SK-N-SH (cell line): ENCODE measurements at regions not wholly inside any gene's neighbourhood (a gene's known extent, or its start where the extent isn't known, plus 50 kb on each side); places are given as distances from the start of the nearest gene placed in this dataset.

Experiments used
- CTCF ChIA-PET: fragments of 300-600, 350-600 bp; formaldehyde crosslinking; extraction: SDS; loops from one replicate; lab custom pipeline; 2021; lab: Yijun Ruan, JAX
- POLR2A ChIA-PET: fragments of 350-600 bp; sonication (Branson Sonifier 250); formaldehyde crosslinking; extraction: SDS; loops from one replicate; lab custom pipeline; 2020; ENCODE audit warnings: antibody characterized with exemption, inconsistent platforms; lab: Yijun Ruan, JAX
- DNase-seq: peaks from one replicate; pipeline ENCODE4 v3.0.0; 2012
- H2AFZ ChIP-seq: fragments of 200-600 bp; sonication (generic); 2 replicates; pipeline ENCODE4 v1.8.1; 2016; ENCODE audit warnings: antibody characterized with exemption, mild to moderate bottlenecking, low read depth
- H3F3A ChIP-seq: fragments of 200-600 bp; sonication (generic); replicated peaks from 2 replicates; pipeline ENCODE3; 2016; ENCODE audit warnings: antibody characterized with exemption, mild to moderate bottlenecking; ENCODE audit not compliant: insufficient read depth
- H3K27ac ChIP-seq, 2 experiments: fragments of 200-500 bp in 1 of 2; fragments of 200-600 bp in 1 of 2; sonication (Bioruptor generic) in 1 of 2; sonication (generic), shearing (Covaris generic) in 1 of 2; 2 replicates each; pipeline versions ENCODE4 v1.5.1 to v1.6.1; 2014 to 2016; ENCODE audit warnings: low read depth in 2 of 2, inconsistent platforms in 1 of 2, low read length in 1 of 2, mild to moderate bottlenecking in 1 of 2, mixed read lengths in 1 of 2
- H3K27me3 ChIP-seq: fragments of 200-600 bp; sonication (generic), shearing (Covaris generic); 2 replicates; pipeline ENCODE4 v1.6.1; 2016; ENCODE audit warnings: mixed run types; ENCODE audit not compliant: insufficient read depth
- H3K36me3 ChIP-seq, 2 experiments: fragments of 200-500 bp in 1 of 2; fragments of 200-600 bp in 1 of 2; sonication (Bioruptor generic) in 1 of 2; sonication (generic) in 1 of 2; replicated peaks in 1 of 2; 2 replicates each; pipeline versions ENCODE3 to v1.5.1; 2014 to 2016; ENCODE audit warnings: low read length in 1 of 2, mild to moderate bottlenecking in 1 of 2; ENCODE audit not compliant: insufficient read depth in 2 of 2, control insufficient read depth in 1 of 2
- H3K4me1 ChIP-seq, 2 experiments: fragments of 200-500 bp in 1 of 2; fragments of 200-600 bp in 1 of 2; sonication (Bioruptor generic) in 1 of 2; sonication (generic), shearing (Covaris generic) in 1 of 2; 2 replicates each; pipeline versions ENCODE4 v1.5.1 to v1.6.1; 2014 to 2016; ENCODE audit warnings: low read depth in 1 of 2, low read length in 1 of 2, mixed run types in 1 of 2; ENCODE audit not compliant: insufficient read depth in 2 of 2, control insufficient read depth in 1 of 2
- H3K4me2 ChIP-seq: fragments of 200-600 bp; sonication (generic), shearing (Covaris generic); 2 replicates; pipeline ENCODE4 v1.6.1; 2017; ENCODE audit warnings: mixed run types
- H3K4me3 ChIP-seq, 2 experiments: fragments of 200-500 bp in 1 of 2; fragments of 200-600 bp in 1 of 2; sonication (Bioruptor generic) in 1 of 2; sonication (generic), shearing (Covaris generic) in 1 of 2; 2 replicates each; pipeline versions ENCODE4 v1.5.1 to v1.8.1; 2014 to 2016; ENCODE audit warnings: low read depth in 2 of 2, inconsistent platforms in 1 of 2, low read length in 1 of 2, mild to moderate bottlenecking in 1 of 2, mixed read lengths in 1 of 2, moderate library complexity in 1 of 2
- H3K79me2 ChIP-seq: fragments of 200-600 bp; sonication (generic); 2 replicates; pipeline ENCODE4 v1.8.1; 2017; ENCODE audit warnings: mild to moderate bottlenecking; ENCODE audit not compliant: insufficient read depth
- H3K9ac ChIP-seq: fragments of 200-600 bp; sonication (generic); 2 replicates; pipeline ENCODE4 v1.6.1; 2017; ENCODE audit warnings: mixed run types
- H3K9me2 ChIP-seq: fragments of 200-600 bp; sonication (generic); 2 replicates; pipeline ENCODE4 v1.6.1; 2017; ENCODE audit warnings: mixed run types
- H3K9me3 ChIP-seq: fragments of 200-600 bp; sonication (generic); 2 replicates; pipeline ENCODE4 v1.6.1; 2017; ENCODE audit warnings: mixed run types, mild to moderate bottlenecking, moderate library complexity
- H4K20me1 ChIP-seq: fragments of 200-600 bp; sonication (generic); 2 replicates; pipeline ENCODE4 v1.6.1; 2017; ENCODE audit warnings: mild to moderate bottlenecking, mixed run types; ENCODE audit not compliant: insufficient read depth
- CHD2 ChIP-seq: fragments of 150-350 bp; IDR thresholded peaks from 2 replicates; pipeline ENCODE4 v1.6.1; 2018; ENCODE audit warnings: low read length; ENCODE audit not compliant: partially characterized antibody
- FOSL2 ChIP-seq: IDR thresholded peaks from 2 replicates; pipeline ENCODE4 v1.4.0; 2012; ENCODE audit warnings: low read depth, mild to moderate bottlenecking, moderate library complexity, borderline replicate concordance
- FOXJ3 ChIP-seq: sonication (generic); formaldehyde crosslinking; IDR thresholded peaks from 2 replicates; pipeline ENCODE4 v1.5.1; 2020; ENCODE audit warnings: mild to moderate bottlenecking, missing genetic modification reagents
- GABPA ChIP-seq: IDR thresholded peaks from 2 replicates; pipeline ENCODE4 v1.4.0; 2012; ENCODE audit warnings: low read depth, mild to moderate bottlenecking
- GATA2 ChIP-seq: sonication (generic); formaldehyde crosslinking; IDR thresholded peaks from 2 replicates; pipeline ENCODE4 v1.5.0; 2020; ENCODE audit warnings: mild to moderate bottlenecking, missing genetic modification reagents
- MEF2A ChIP-seq: IDR thresholded peaks from 2 replicates; pipeline ENCODE4 v1.4.0; 2012; ENCODE audit warnings: low read depth, borderline replicate concordance
- MXI1 ChIP-seq: IDR thresholded peaks from 2 replicates; pipeline ENCODE4 v1.6.1; 2012; ENCODE audit warnings: mild to moderate bottlenecking, low read depth, low read length, improper control_type of control experiment
- RAD21 ChIP-seq: IDR thresholded peaks from 2 replicates; pipeline ENCODE4 v1.6.1; 2012; ENCODE audit warnings: mild to moderate bottlenecking, low read length
- RCOR1 ChIP-seq: fragments of 150-350 bp; IDR thresholded peaks from 2 replicates; pipeline ENCODE4 v1.6.1; 2017; ENCODE audit warnings: antibody characterized with exemption, low read length
- RFX5 ChIP-seq: IDR thresholded peaks from 2 replicates; pipeline ENCODE4 v1.6.1; 2012; ENCODE audit warnings: mild to moderate bottlenecking, improper control_type of control experiment, low read length
- RXRA ChIP-seq: IDR thresholded peaks from 2 replicates; pipeline ENCODE4 v1.4.0; 2012; ENCODE audit warnings: low read depth, mild to moderate bottlenecking, borderline replicate concordance
- SIN3A ChIP-seq: IDR thresholded peaks from 2 replicates; pipeline ENCODE4 v1.6.1; 2012; ENCODE audit warnings: low read depth, mild to moderate bottlenecking, low read length, moderate library complexity, borderline replicate concordance
- TAF1 ChIP-seq: IDR thresholded peaks from 2 replicates; pipeline ENCODE4 v1.6.1; 2012; ENCODE audit warnings: low read depth, mild to moderate bottlenecking, low read length, moderate library complexity, borderline replicate concordance
- TCF12 ChIP-seq: IDR thresholded peaks from 2 replicates; pipeline ENCODE4 v1.4.0; 2012
- TEAD4 ChIP-seq: IDR thresholded peaks from 2 replicates; pipeline ENCODE4 v1.4.0; 2012; ENCODE audit warnings: mild to moderate bottlenecking, borderline replicate concordance; ENCODE audit not compliant: insufficient read depth
- TF ChIP-seq, protein P1 (sequence below): IDR thresholded peaks from 2 replicates; pipeline ENCODE4 v1.4.0; 2012; ENCODE audit warnings: low read depth
- TF ChIP-seq, protein P2 (sequence below): IDR thresholded peaks from 2 replicates; pipeline ENCODE4; 2012
- TF ChIP-seq, protein P3 (sequence below): IDR thresholded peaks from 2 replicates; pipeline ENCODE4 v1.4.0; 2012; ENCODE audit warnings: low read depth, borderline replicate concordance
- TF ChIP-seq, protein P4 (sequence below): fragments of 150-350 bp; IDR thresholded peaks from 2 replicates; pipeline ENCODE4 v1.6.1; 2017; ENCODE audit warnings: antibody characterized with exemption, low read length, low read depth, borderline replicate concordance

DNA sequence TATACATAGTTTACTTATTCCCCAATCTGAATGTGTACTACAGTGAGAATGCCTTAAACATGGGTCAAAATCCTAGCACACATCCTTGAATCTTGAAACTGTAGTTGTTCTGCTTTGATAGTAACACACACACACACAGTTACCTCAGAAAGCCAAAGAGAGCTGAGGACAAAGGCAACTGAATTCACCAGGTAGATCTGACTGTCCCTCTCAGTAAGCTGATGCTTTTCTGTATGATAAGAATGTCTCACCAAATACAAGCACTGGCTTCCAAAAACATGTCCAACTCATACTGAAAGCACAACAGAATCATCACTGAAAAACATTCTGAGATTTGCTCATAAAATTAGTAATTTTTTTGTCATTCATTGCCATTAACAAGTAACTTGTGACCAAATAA lies 104.3 kb upstream of the DYNLRB2 start:
- CTCF ChIA-PET, result interaction anchor here (0.6 kb wide), 1 partner anchor 538 kb away, joined by 3 read pairs; no protein-coding TSS in a partner anchor
- TF ChIP-seq GATA2 (CRISPR knock-in tag), result no peak
- TF ChIP-seq RFX5, result no peak
- no peak for TF ChIP-seq RXRA
- no peak for TF ChIP-seq FOXJ3 (CRISPR knock-in tag)
- TF ChIP-seq TCF12, result no peak
- TF ChIP-seq, protein P1, sequence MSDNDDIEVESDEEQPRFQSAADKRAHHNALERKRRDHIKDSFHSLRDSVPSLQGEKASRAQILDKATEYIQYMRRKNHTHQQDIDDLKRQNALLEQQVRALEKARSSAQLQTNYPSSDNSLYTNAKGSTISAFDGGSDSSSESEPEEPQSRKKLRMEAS, result no peak
- no peak for TF ChIP-seq MEF2A
- no peak for TF ChIP-seq SIN3A
- TF ChIP-seq, protein P2, sequence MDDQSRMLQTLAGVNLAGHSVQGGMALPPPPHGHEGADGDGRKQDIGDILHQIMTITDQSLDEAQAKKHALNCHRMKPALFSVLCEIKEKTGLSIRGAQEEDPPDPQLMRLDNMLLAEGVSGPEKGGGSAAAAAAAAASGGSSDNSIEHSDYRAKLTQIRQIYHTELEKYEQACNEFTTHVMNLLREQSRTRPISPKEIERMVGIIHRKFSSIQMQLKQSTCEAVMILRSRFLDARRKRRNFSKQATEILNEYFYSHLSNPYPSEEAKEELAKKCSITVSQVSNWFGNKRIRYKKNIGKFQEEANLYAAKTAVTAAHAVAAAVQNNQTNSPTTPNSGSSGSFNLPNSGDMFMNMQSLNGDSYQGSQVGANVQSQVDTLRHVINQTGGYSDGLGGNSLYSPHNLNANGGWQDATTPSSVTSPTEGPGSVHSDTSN, result no peak
- TF ChIP-seq GABPA, result no peak
- TF ChIP-seq, protein P3, sequence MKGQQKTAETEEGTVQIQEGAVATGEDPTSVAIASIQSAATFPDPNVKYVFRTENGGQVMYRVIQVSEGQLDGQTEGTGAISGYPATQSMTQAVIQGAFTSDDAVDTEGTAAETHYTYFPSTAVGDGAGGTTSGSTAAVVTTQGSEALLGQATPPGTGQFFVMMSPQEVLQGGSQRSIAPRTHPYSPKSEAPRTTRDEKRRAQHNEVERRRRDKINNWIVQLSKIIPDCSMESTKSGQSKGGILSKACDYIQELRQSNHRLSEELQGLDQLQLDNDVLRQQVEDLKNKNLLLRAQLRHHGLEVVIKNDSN, result no peak
- TF ChIP-seq MXI1, result no peak
- no peak for TF ChIP-seq FOSL2
- TF ChIP-seq, protein P4, sequence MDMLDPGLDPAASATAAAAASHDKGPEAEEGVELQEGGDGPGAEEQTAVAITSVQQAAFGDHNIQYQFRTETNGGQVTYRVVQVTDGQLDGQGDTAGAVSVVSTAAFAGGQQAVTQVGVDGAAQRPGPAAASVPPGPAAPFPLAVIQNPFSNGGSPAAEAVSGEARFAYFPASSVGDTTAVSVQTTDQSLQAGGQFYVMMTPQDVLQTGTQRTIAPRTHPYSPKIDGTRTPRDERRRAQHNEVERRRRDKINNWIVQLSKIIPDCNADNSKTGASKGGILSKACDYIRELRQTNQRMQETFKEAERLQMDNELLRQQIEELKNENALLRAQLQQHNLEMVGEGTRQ, result no peak
- no peak for TF ChIP-seq CHD2
- no peak for TF ChIP-seq TAF1
- TF ChIP-seq RAD21, result no peak
- no peak for TF ChIP-seq TEAD4
- no peak for TF ChIP-seq RCOR1
- H4K20me1 ChIP-seq, result no peaks in the 10 kb centered on the region

More for the DNA sequence above, 104.3 kb upstream of the DYNLRB2 start:
- no peaks in the 10 kb centered on the region for H3K27me3 ChIP-seq
- H3K36me3 ChIP-seq, result no peaks in the 10 kb centered on the region
- H3K4me2 ChIP-seq, result no peak overlapping the region
- no peak overlapping the region for H3K4me3 ChIP-seq
- no peak for DNase-seq
- H3K4me1 ChIP-seq, result no peaks in the 10 kb centered on the region
- no peak overlapping the region for H2AFZ ChIP-seq
- no peaks in the 10 kb centered on the region for H3F3A ChIP-seq
- no peaks in the 10 kb centered on the region for H3K9me3 ChIP-seq
- H3K9ac ChIP-seq, result no peak overlapping the region
- no peak overlapping the region for H3K27ac ChIP-seq
- POLR2A ChIA-PET, result no interaction called here
- no peaks in the 10 kb centered on the region for H3K79me2 ChIP-seq
- no peaks in the 10 kb centered on the region for H3K9me2 ChIP-seq
